K562 (cell line): ENCODE measurements at regions not wholly inside any gene's neighbourhood (a gene's known extent, or its start where the extent isn't known, plus 50 kb on each side); places are given as distances from the start of the nearest gene placed in this dataset.

ENCODE experiments used
- CBFB ChIP-seq: sonication (generic); formaldehyde crosslinking; IDR thresholded peaks from 2 replicates; pipeline ENCODE4 v1.4.0; 2020; ENCODE audit warnings: mild to moderate bottlenecking, missing genetic modification reagents
- CHD7 ChIP-seq: fragments of 200-600 bp; sonication (generic); IDR thresholded peaks from one replicate; pipeline ENCODE4 v1.6.1; 2012; ENCODE audit warnings: mild to moderate bottlenecking, low read depth, low read length, inconsistent platforms
- CTCF ChIP-seq, 3 experiments: IDR thresholded peaks in 2 of 3; conservative IDR thresholded peaks in 1 of 3; 2 replicates each; pipeline ENCODE4 v1.5.1; 2011 to 2012; ENCODE audit warnings: low read length in 3 of 3, mild to moderate bottlenecking in 3 of 3, control low read depth in 2 of 3, improper control_type of control experiment in 1 of 3, inconsistent platforms in 1 of 3, low read depth in 1 of 3, mixed read lengths in 1 of 3, moderate library complexity in 1 of 3; ENCODE audit not compliant: insufficient read depth in 2 of 3
- EGR1 ChIP-seq: fragments of 450-650 bp; conservative IDR thresholded peaks from 2 replicates; pipeline ENCODE4 v1.6.1; 2017; ENCODE audit warnings: mild to moderate bottlenecking
- EP300 ChIP-seq: IDR thresholded peaks from 2 replicates; pipeline ENCODE4 v1.6.1; 2012; ENCODE audit warnings: low read length, improper control_type of control experiment
- EZH2 ChIP-seq: IDR thresholded peaks from 2 replicates; pipeline ENCODE4 v1.6.1; 2012; ENCODE audit warnings: low read depth, mild to moderate bottlenecking, inconsistent platforms, low read length, borderline replicate concordance
- FOXP4 ChIP-seq: sonication (generic); formaldehyde crosslinking; IDR thresholded peaks from 2 replicates; pipeline ENCODE4 v1.8.0; 2022; ENCODE audit warnings: mild to moderate bottlenecking, missing genetic modification reagents, borderline replicate concordance
- POLR2H ChIP-seq: IDR thresholded peaks from 2 replicates; pipeline ENCODE4 v1.6.1; 2016; ENCODE audit warnings: missing genetic modification characterization, low read depth, mild to moderate bottlenecking, control low read depth, missing compliant biosample characterization, moderate library complexity
- RNF2 ChIP-seq: sonication (generic); IDR thresholded peaks from 2 replicates; pipeline ENCODE4 v1.6.1; 2016
- STAT5A ChIP-seq: IDR thresholded peaks from 2 replicates; pipeline ENCODE4 v1.6.1; 2012; ENCODE audit warnings: low read length, inconsistent platforms, borderline replicate concordance
- THAP7 ChIP-seq: fragments of 250-450 bp; sonication (Bioruptor Pico); IDR thresholded peaks from 2 replicates; pipeline ENCODE4 v1.5.0; 2021

- TF ChIP-seq EZH2 = no peak
- TF ChIP-seq STAT5A = no peak
- TF ChIP-seq POLR2H = no peak
- no peak for TF ChIP-seq RNF2
- no peak for TF ChIP-seq CTCF (IDR thresholded peaks at IDR 0.05 in 2 of 3, conservative IDR thresholded peaks at IDR 0.05 in 1 of 3; ENCODE audit: insufficient read depth in 2 of 3, low read depth in 1 of 3, low read length in 3 of 3)
- no peak for TF ChIP-seq FOXP4
- TF ChIP-seq EP300 = no peak
- TF ChIP-seq CBFB (CRISPR knock-in tag) = no peak
- no peak for TF ChIP-seq EGR1
- no peak for TF ChIP-seq CHD7
- TF ChIP-seq THAP7 (CRISPR knock-in tag) = no peak
Observed at GRCh38 chr7:155953781-155954549, 141.7 kb upstream of the SHH start.
